ENCODE measurements at regions not wholly inside any gene's neighbourhood (a gene's known extent, or its start where the extent isn't known, plus 50 kb on each side); places are given as distances from the start of the nearest gene placed in this dataset.

DNA sequence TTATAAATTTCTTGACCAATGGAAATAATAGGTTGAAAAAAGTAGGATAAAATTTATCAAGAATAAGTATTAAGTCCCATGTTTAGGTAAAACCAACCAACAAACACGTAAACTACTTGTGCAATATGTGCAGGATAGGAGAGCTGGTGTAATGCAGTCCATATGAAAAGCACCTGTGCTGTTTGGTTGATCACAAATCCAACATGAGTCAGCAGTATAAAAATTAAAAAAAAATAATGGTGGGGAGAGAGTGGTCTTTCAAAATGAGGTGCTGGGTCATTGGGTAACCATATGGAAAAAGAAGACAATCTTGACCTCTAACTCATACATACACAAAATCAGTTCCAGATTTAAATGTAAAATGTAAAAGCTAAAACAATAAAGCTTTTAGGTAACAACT is 181.8 kb downstream of the HS3ST3B1 start:
- Mint-ChIP-seq H3K9me3 (no peaks in the 10 kb centered on the region), H3K4me3 (no peak overlapping the region), H3K27ac (no peak overlapping the region), H3K4me1 (ENCODE audit: low read depth) (no peaks in the 10 kb centered on the region), H3K27me3 (no peaks in the 10 kb centered on the region), H3K36me3 (ENCODE audit: low read depth) (no peaks in the 10 kb centered on the region)
- DNase-seq: no peak

DNA sequence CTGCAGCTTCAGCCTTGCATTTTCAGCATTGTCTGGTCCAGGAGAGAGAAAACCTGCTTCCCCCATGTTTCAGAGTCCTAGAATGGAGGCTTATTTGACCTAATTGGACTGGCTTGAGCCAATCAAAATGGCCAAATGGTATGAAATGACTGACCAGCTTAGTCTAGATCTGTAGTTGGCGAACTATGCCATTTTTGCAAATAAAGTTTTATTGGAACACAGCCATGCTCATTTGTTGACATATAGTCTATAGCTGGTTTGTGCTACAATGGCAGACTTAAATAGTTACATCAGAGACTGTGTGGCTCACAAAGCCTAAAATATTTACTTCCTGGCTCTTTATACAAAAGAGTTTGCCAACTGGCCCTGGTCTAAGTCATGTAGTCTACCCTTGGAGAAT is 180.8 kb downstream of the HS3ST3B1 start:
- no peaks in the 10 kb centered on the region for H3K4me1 Mint-ChIP-seq (ENCODE audit: low read depth)
- no peak overlapping the region for H3K27ac Mint-ChIP-seq
- H3K9me3 Mint-ChIP-seq: no peaks in the 10 kb centered on the region
- no peak for DNase-seq
- H3K36me3 Mint-ChIP-seq (ENCODE audit: low read depth): no peaks in the 10 kb centered on the region
- H3K4me3 Mint-ChIP-seq: no peak overlapping the region
- H3K27me3 Mint-ChIP-seq: no peaks in the 10 kb centered on the region

DNA sequence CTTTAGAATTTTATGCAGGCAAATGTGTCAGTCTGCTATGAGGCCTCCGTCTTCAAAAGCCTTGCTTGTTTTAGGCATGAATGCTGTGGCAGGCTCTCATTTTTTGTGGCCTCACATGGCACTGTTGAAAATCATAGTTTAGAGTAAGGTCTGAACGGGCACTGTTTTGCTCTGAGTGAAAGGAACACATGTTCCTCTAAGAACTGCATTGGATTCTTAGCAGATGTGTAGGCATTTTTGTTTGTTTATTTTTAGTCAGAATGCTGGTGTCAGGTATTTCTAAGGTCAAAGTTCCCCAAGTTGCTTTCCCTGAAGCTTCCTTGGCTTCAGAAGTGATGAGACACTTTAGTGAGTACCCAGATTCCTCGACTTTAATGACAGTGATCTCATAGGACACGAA is 173.7 kb downstream of the HS3ST3B1 start:
- Mint-ChIP-seq H3K4me1 (ENCODE audit: low read depth) (no peaks in the 10 kb centered on the region), H3K27me3 (no peaks in the 10 kb centered on the region), H3K9me3 (peaks cover 2% of the 10 kb centered on the region), H3K36me3 (ENCODE audit: low read depth) (no peaks in the 10 kb centered on the region), H3K4me3 (no peak overlapping the region), H3K27ac (no peak overlapping the region)
- DNase-seq: no peak

DNA sequence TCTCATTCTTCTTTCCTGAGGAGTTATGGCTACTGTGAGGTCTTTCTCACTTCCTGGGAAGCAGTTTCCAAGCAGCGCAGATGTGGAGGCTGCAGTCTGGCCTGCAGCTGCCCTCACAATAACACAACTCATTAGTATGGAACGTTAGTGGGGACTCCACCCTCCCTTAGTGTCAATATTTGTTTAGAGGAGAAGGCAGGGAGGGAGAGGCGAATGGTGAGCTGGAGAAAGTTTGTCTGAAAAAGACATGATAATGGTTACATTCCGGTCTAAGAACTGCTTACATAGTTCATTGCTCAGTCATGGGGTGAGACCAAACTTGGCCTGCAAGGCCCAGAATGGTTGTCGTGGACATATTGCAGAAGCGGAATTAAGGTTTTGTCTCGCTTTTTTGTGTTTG is 170.2 kb downstream of the HS3ST3B1 start:
- peaks cover 2% of the 10 kb centered on the region for H3K9me3 Mint-ChIP-seq
- no peaks in the 10 kb centered on the region for H3K36me3 Mint-ChIP-seq (ENCODE audit: low read depth)
- H3K27ac Mint-ChIP-seq: no peak overlapping the region
- no peak for DNase-seq
- H3K27me3 Mint-ChIP-seq: no peaks in the 10 kb centered on the region
- H3K4me3 Mint-ChIP-seq: no peak overlapping the region
- H3K4me1 Mint-ChIP-seq (ENCODE audit: low read depth): no peaks in the 10 kb centered on the region

DNA sequence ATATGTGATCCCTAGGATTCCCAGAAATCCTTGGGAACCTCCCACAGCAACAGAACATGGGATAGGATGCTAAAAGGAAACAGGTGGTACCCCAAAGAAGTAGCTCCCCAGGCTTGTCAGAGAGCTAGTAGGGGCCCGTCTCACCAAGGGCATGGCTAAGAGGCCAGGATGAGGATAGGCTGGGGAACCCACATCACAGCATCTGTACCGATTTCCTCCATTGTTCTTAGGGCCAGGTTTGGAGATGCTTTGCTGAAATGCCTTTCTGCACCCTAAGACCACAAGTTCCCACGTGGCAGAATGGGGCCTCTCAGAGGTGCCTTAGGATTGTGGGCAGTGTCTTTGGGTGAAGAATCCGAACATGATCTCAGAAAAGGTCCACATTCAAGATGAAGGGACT is 169.5 kb downstream of the HS3ST3B1 start:
- no peaks in the 10 kb centered on the region for H3K27me3 Mint-ChIP-seq
- DNase-seq: no peak
- peaks cover 2% of the 10 kb centered on the region for H3K9me3 Mint-ChIP-seq
- H3K27ac Mint-ChIP-seq: no peak overlapping the region
- H3K36me3 Mint-ChIP-seq (ENCODE audit: low read depth): no peaks in the 10 kb centered on the region
- no peaks in the 10 kb centered on the region for H3K4me1 Mint-ChIP-seq (ENCODE audit: low read depth)
- no peak overlapping the region for H3K4me3 Mint-ChIP-seq

DNA sequence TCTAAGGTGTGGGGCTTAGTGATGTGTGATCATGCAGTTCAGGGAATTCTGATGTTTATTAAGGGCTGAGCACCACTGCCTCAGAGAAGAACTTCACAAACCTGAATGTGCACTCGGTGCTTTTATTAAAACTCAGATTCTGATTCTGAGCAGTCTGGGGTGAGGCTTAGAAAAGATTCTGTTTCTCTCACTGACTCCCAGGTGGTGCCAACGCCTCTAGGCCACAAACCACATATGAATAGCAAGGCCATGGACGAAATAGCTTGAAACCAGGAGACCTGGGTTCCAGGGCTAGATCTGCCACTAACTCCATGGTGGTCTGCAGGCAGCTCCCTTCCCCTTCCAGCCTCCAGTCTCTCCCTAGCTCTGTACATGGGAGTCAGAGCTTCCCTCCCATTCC is 169.1 kb downstream of the HS3ST3B1 start:
- H3K4me3 Mint-ChIP-seq: no peak overlapping the region
- H3K27ac Mint-ChIP-seq: no peak overlapping the region
- no peaks in the 10 kb centered on the region for H3K27me3 Mint-ChIP-seq
- no peaks in the 10 kb centered on the region for H3K4me1 Mint-ChIP-seq (ENCODE audit: low read depth)
- DNase-seq: no peak
- H3K9me3 Mint-ChIP-seq: peaks cover 2% of the 10 kb centered on the region
- no peaks in the 10 kb centered on the region for H3K36me3 Mint-ChIP-seq (ENCODE audit: low read depth)

DNA sequence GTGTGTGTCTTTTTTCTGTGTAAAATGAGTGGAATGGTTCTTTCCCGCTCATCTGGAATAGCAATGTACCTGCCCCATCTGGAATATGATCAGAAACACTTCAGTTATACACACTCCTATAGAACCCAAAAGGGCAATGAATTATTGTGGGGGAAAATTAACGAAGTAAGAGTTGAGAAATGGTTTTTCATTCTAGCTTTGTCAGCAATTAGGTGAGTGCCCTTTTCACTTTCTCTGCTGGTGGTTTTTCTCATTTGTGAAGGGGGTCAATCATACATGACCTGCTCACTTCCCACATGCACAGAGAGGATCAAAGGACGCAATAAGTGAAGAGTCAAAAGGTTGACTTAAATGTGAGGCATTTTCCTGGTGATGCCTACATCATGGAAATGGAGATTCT is 168.0 kb downstream of the HS3ST3B1 start:
- H3K36me3 Mint-ChIP-seq (ENCODE audit: low read depth): no peaks in the 10 kb centered on the region
- no peaks in the 10 kb centered on the region for H3K4me1 Mint-ChIP-seq (ENCODE audit: low read depth)

DNA sequence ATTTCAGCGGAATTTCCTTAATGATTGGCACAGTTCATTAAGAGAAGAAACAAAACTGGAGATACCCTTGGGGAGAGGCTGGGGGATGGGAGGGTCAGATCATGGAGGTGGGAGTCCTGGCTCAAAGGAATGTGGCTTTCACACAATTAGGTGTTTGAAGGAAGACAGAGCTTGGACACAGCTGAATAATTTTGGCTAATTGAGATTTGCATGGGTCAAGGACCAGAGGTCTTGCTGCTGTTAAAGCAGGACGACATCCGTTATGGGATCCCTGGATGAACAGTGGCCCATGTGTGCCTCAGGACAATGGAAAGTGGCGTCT is 160.3 kb downstream of the HS3ST3B1 start:
- Mint-ChIP-seq H3K4me1 (ENCODE audit: low read depth) (peaks cover 18% of the 10 kb centered on the region), H3K27ac (no peak overlapping the region), H3K36me3 (ENCODE audit: low read depth) (no peaks in the 10 kb centered on the region), H3K9me3 (peaks cover 4% of the 10 kb centered on the region), H3K27me3 (no peaks in the 10 kb centered on the region), H3K4me3 (no peak overlapping the region)
- DNase-seq: no peak

More for the DNA sequence above, 168.0 kb downstream of the HS3ST3B1 start:
- Mint-ChIP-seq H3K9me3 (peaks cover 2% of the 10 kb centered on the region), H3K27me3 (no peaks in the 10 kb centered on the region), H3K4me3 (no peak overlapping the region), H3K27ac (no peak overlapping the region)
- DNase-seq: no peak

DNA sequence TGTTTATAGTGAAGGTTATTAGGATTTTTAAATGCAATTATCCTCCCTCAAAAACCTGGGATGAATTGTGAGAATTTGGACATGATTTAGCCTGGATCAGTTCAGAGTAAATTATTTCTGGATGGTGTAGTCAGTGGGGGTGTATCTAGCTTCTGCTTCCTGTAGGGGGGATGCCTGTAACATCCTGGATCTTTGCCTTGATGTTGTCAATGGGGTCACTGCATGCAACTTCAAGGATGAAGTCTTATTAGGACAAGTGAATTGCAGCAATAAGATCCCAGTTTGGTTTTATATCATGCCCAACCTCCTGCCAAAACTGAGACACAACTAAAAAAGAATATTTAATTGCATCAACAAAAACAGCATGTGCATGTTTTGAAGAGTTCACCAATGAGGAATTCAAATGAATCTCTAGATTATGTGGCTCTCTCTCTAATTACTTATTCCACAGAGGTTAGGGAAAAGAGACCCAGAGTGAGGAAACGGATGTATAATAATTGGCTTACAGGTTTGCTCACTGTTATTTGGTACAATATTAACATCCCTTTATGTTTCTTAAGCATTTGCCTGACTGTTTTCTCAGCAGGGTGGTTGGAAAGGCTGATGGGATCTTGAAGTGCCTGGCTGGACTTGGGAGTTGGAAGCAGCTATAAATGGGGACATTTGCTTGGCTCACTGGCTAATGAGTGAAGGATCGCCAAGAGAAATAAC is 159.8 kb downstream of the HS3ST3B1 start:
- Mint-ChIP-seq H3K36me3 (ENCODE audit: low read depth) (no peaks in the 10 kb centered on the region), H3K4me1 (ENCODE audit: low read depth) (peaks cover 18% of the 10 kb centered on the region), H3K4me3 (no peak overlapping the region), H3K27me3 (no peaks in the 10 kb centered on the region), H3K9me3 (peaks cover 4% of the 10 kb centered on the region), H3K27ac (no peak overlapping the region)
- DNase-seq: no peak

DNA sequence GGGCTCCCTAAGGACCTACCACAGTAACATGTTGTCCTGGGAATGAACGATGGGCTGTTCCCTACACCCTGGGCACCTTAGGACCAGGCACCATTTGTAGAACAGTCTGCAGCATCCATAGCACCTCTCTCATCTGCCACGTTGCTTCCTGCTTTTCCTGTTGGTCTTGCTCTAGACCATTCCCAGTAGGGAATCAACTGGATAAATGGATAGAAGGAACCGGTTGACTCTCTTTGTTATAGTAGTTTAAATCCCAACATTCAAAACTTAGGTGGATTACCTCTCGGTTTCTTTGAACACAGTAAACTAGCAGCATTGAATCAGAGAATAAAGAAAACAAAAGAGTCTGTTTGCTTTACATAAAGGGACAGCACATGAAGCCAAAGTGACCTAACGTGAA is 159.1 kb downstream of the HS3ST3B1 start:
- Mint-ChIP-seq H3K27me3 (no peaks in the 10 kb centered on the region), H3K9me3 (peaks cover 4% of the 10 kb centered on the region), H3K4me1 (ENCODE audit: low read depth) (peaks cover 18% of the 10 kb centered on the region), H3K36me3 (ENCODE audit: low read depth) (no peaks in the 10 kb centered on the region), H3K27ac (no peak overlapping the region), H3K4me3 (no peak overlapping the region)
- no peak for DNase-seq

DNA sequence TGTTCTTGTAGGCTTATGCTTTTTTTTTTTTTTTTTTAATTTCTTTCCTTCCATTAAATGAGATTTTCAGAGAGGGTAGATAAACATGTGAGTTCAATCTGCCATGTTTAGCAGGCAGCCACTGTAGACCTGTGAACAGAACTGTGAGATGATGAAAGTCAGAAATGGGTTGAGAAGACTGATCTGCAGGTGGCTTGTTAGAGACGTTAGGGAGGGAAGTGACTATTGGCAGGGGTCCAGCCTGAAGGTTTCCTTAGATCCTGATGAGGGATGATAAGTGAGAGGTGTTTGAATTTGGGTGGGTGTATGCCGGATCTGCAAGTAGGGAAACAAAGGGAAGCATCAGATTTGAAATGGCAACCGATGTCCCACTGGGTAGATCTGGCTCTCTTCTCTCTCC is 157.8 kb downstream of the HS3ST3B1 start:
- DNase-seq: no peak
- Mint-ChIP-seq H3K4me1 (ENCODE audit: low read depth) (peaks cover 18% of the 10 kb centered on the region), H3K4me3 (no peak overlapping the region), H3K27ac (no peak overlapping the region), H3K36me3 (ENCODE audit: low read depth) (no peaks in the 10 kb centered on the region), H3K27me3 (no peaks in the 10 kb centered on the region), H3K9me3 (peaks cover 4% of the 10 kb centered on the region)

DNA sequence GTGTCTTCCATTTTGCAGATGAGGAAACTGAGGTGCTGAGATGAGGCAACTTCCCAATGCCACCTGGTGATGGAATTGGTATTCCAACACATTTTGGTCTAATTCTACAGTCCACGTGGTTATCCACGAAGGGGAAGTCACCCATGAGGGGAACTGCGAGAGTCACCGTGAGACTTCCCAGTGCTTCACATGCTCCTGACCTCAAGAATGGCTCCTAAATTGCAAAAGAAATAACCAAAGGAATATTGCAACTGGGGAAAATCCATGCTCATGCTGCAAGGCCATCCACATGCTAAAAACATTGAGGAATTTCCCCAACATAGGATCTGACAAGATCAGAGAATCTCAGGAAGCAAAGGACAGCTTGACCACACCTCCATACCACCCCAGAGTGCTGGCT is 153.9 kb downstream of the HS3ST3B1 start:
- H3K9me3 Mint-ChIP-seq: no peaks in the 10 kb centered on the region
- H3K27ac Mint-ChIP-seq: no peak overlapping the region
- no peak overlapping the region for H3K4me3 Mint-ChIP-seq
- DNase-seq: no peak
- H3K27me3 Mint-ChIP-seq: no peaks in the 10 kb centered on the region
- H3K4me1 Mint-ChIP-seq (ENCODE audit: low read depth): peaks cover 6% of the 10 kb centered on the region
- no peaks in the 10 kb centered on the region for H3K36me3 Mint-ChIP-seq (ENCODE audit: low read depth)

DNA sequence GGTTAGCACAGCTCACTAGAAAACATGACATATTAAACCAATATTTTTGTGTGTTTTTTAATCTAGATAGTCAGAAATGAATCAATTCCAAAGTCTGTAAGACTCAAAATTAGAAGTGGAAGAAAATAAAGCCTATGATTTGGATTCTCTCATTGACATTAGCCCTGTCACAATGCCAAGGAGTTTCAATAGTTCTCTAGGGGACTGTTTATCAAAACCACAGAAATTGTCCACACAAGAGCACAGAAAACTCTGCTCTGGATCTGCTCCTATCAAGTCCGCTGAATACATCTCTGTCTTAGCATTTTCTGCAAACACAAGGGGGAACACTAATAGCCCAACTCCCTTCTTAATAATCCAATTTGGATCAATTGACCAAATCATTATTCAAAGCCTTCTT is 152.0 kb downstream of the HS3ST3B1 start:
- H3K4me3 Mint-ChIP-seq: no peak overlapping the region
- H3K4me1 Mint-ChIP-seq (ENCODE audit: low read depth): no peaks in the 10 kb centered on the region

DNA sequence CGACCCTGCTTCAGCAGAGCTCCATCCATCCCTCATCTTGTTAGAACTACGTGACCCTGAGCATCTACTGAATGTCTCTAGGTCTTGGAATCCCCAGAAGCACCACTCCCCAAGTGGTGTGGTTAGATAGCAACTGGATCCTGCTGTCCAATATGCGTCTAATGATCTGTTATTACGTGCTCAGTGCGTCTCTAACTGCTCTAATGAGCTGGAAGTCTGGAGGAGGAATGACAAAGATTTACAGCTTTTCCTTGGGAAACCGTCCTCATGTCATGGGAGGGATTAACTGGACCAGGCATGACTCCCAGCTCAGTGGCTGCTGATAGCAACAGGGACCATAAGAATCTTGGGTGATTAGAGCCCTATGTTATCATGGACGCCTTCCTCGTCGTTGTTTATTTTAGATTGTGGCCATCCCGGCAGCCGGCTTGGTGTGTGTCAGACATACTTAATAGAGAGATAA is 150.9 kb downstream of the HS3ST3B1 start:
- no peaks in the 10 kb centered on the region for H3K27me3 Mint-ChIP-seq
- no peak overlapping the region for H3K4me3 Mint-ChIP-seq
- H3K9me3 Mint-ChIP-seq: no peaks in the 10 kb centered on the region
- peaks cover 2% of the 10 kb centered on the region for H3K4me1 Mint-ChIP-seq (ENCODE audit: low read depth)
- H3K27ac Mint-ChIP-seq: no peak overlapping the region
- no peaks in the 10 kb centered on the region for H3K36me3 Mint-ChIP-seq (ENCODE audit: low read depth)
- no peak for DNase-seq

More for the DNA sequence above, 152.0 kb downstream of the HS3ST3B1 start:
- no peaks in the 10 kb centered on the region for H3K27me3 Mint-ChIP-seq
- H3K27ac Mint-ChIP-seq: no peak overlapping the region
- H3K36me3 Mint-ChIP-seq (ENCODE audit: low read depth): no peaks in the 10 kb centered on the region
- no peaks in the 10 kb centered on the region for H3K9me3 Mint-ChIP-seq
- DNase-seq: no peak

DNA sequence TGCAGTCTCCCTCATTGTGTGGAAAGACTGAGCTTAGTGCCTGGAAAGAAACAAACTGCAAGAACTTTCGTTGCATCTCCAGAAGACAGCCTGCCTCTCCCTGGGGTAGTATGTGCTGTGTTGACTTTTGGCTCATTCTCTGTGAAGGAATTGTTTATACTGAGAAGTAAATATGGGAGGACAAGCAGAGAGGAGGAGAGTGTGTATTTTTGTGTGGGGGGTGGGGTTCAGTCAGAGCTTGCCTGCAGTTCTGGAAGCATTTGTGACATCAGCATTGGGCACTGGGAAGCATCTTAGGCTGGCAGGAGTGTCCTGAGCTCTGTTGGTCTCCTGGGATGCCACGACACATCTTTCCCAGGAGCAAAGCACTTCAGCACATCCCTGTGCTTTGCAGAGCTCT is 147.9 kb downstream of the HS3ST3B1 start:
- Mint-ChIP-seq H3K4me1 (ENCODE audit: low read depth) (peaks cover 6% of the 10 kb centered on the region), H3K27me3 (no peaks in the 10 kb centered on the region), H3K27ac (no peak overlapping the region), H3K36me3 (ENCODE audit: low read depth) (no peaks in the 10 kb centered on the region), H3K9me3 (no peaks in the 10 kb centered on the region), H3K4me3 (no peak overlapping the region)
- no peak for DNase-seq

DNA sequence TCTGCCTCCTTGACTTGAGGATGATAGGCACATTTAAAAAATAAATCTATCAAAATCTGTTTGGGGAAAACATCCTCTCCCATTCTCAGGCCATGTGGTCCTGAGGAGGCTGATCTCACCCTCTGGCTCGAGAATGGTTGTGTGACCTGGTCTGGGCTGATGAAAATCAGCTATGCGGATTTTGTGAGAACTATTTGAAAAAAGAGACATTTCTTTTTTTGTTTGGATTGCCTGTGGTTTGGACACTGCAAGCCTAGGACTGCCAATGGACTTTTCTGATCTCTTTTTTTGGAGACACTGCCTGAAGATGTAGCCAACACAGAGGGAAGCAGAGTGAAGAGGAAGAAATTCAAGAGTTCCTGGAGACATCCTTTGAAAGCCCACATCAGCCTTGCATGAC is 145.9 kb downstream of the HS3ST3B1 start:
- Mint-ChIP-seq H3K4me1 (ENCODE audit: low read depth) (peaks cover 10% of the 10 kb centered on the region), H3K36me3 (ENCODE audit: low read depth) (no peaks in the 10 kb centered on the region), H3K27ac (no peak overlapping the region), H3K9me3 (no peaks in the 10 kb centered on the region), H3K4me3 (no peak overlapping the region), H3K27me3 (no peaks in the 10 kb centered on the region)
- DNase-seq: no peak
